ENCODE measurements at regions not wholly inside any gene's neighbourhood (a gene's known extent, or its start where the extent isn't known, plus 50 kb on each side); places are given as distances from the start of the nearest gene placed in this dataset.

GRCh38 chr18:6559296-6559695 lies 144.6 kb upstream of the L3MBTL4 start:
- Histone ChIP-seq H2AFZ (ENCODE audit: low read depth, low read length) (no peak overlapping the region), H3K9ac (ENCODE audit: insufficient read depth in 1 of 2, low read depth in 2 of 2, low read length in 2 of 2) (no peak overlapping the region), H3K36me3 (ENCODE audit: control insufficient read depth, insufficient read depth, low read length) (no peaks in the 10 kb centered on the region), H3K4me1 (replicated peaks in 1 of 2; ENCODE audit: control insufficient read depth in 2 of 2, insufficient read depth in 2 of 2, low read length in 2 of 2) (no peaks in the 10 kb centered on the region; a peak in 1 of 5 replicates), H3K27ac (ENCODE audit: extremely low read depth, low read depth, low read length) (no peak overlapping the region), H3K4me2 (ENCODE audit: insufficient read depth, low read length) (no peak overlapping the region), H3K4me3 (no peak overlapping the region), H3K79me2 (ENCODE audit: control insufficient read depth, insufficient read depth, low read length) (no peaks in the 10 kb centered on the region), H4K20me1 (replicated peaks; ENCODE audit: control insufficient read depth, insufficient read depth, low read length) (peaks cover 5% of the 10 kb centered on the region; the same call in 1 of the 2 replicates), H3K27me3 (ENCODE audit: control insufficient read depth in 2 of 2, insufficient read depth in 2 of 2, low read length in 2 of 2) (peaks cover 9 to 18% of the 10 kb centered on the region in 2 experiments; a peak in 4 of 5 replicates), H3K9me3 (replicated peaks; ENCODE audit: control insufficient read depth, insufficient read depth, low read depth, low read length) (no peaks in the 10 kb centered on the region), H3K9me1 (ENCODE audit: control insufficient read depth, insufficient read depth, low read length) (no peaks in the 10 kb centered on the region)
- DNase-seq (ENCODE audit: extremely low read depth in 1 of 4, low spot score in 3 of 4), result no peak
- ChIA-PET POLR2A (interaction anchor here (0.6 to 0.7 kb wide), 2 partner anchors 419 to 484 kb away, joined by 3 to 4 read pairs; no protein-coding TSS in a partner anchor), CTCF (ENCODE audit: low intra/inter-chr PET ratio) (no interaction called here)
- in situ Hi-C loops (cut with MboI) (no loop called here), intact Hi-C loops (cut with micrococcal nuclease) (no loop called here)
- no peak for TF ChIP-seq FOXK2 (conservative IDR thresholded peaks at IDR 0.05 in 1 of 2, IDR thresholded peaks at IDR 0.05 in 1 of 2; ENCODE audit: low read depth in 2 of 2)
- TF ChIP-seq CBFB (CRISPR knock-in tag; IDR thresholded peaks at IDR 0.05), result no peak
- TF ChIP-seq CBX5 (IDR thresholded peaks at IDR 0.05; ENCODE audit: borderline replicate concordance, low read depth), result no peak
- TF ChIP-seq HES1 (IDR thresholded peaks at IDR 0.05; ENCODE audit: low read depth), result no peak
- TF ChIP-seq BHLHE40 (IDR thresholded peaks at IDR 0.05; ENCODE audit: low read length), result no peak
- no peak for TF ChIP-seq ETV5 (CRISPR knock-in tag; IDR thresholded peaks at IDR 0.05; ENCODE audit: low read depth)
- TF ChIP-seq, protein P1, sequence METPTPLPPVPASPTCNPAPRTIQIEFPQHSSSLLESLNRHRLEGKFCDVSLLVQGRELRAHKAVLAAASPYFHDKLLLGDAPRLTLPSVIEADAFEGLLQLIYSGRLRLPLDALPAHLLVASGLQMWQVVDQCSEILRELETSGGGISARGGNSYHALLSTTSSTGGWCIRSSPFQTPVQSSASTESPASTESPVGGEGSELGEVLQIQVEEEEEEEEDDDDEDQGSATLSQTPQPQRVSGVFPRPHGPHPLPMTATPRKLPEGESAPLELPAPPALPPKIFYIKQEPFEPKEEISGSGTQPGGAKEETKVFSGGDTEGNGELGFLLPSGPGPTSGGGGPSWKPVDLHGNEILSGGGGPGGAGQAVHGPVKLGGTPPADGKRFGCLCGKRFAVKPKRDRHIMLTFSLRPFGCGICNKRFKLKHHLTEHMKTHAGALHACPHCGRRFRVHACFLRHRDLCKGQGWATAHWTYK (CRISPR knock-in tag; IDR thresholded peaks at IDR 0.05), result no peak
- TF ChIP-seq PURB (CRISPR knock-in tag; IDR thresholded peaks at IDR 0.05; ENCODE audit: low read depth), result no peak
- no peak for TF ChIP-seq E2F3 (CRISPR knock-in tag; IDR thresholded peaks at IDR 0.05)
- no peak for TF ChIP-seq ZNF146 (CRISPR knock-in tag; IDR thresholded peaks at IDR 0.05; ENCODE audit: unreplicated experiment)
- no peak for TF ChIP-seq TCF7L2 (IDR thresholded peaks at IDR 0.05; ENCODE audit: low read depth, low read length)
- TF ChIP-seq ZNF75A (CRISPR knock-in tag; IDR thresholded peaks at IDR 0.05), result no peak
- no peak for TF ChIP-seq DMBX1 (CRISPR knock-in tag; IDR thresholded peaks at IDR 0.05; ENCODE audit: borderline replicate concordance)
- no peak for TF ChIP-seq JUND (IDR thresholded peaks at IDR 0.05; ENCODE audit: borderline replicate concordance, low read depth, low read length)
- TF ChIP-seq JUND (tag; IDR thresholded peaks at IDR 0.05; ENCODE audit: borderline replicate concordance, low read depth, low read length), result no peak
- TF ChIP-seq MCM5 (IDR thresholded peaks at IDR 0.05; ENCODE audit: low read depth), result no peak
- no peak for TF ChIP-seq SAFB (IDR thresholded peaks at IDR 0.05; ENCODE audit: borderline replicate concordance, low read depth, low read length)
- no peak for TF ChIP-seq ZNF384 (IDR thresholded peaks at IDR 0.05; ENCODE audit: low read depth, low read length)
- no peak for FAIRE-seq
- no peak for ATAC-seq
- no TSS peak for BruUV-seq (replicated peaks)
- WGBS (ENCODE audit: insufficient coverage, low coverage, missing lambda C conversion rate), result 0% methylated on average over 1 of the region's 1 CpG
